ENCODE measurements at regions not wholly inside any gene's neighbourhood (a gene's known extent, or its start where the extent isn't known, plus 50 kb on each side); places are given as distances from the start of the nearest gene placed in this dataset.

GRCh38 chr20:60525397-60525796 lies 567.2 kb downstream of the CDH26 start:
- POLR2A ChIA-PET, result no interaction called here
- H3K27ac Mint-ChIP-seq, result no peak overlapping the region
- no peak for ATAC-seq (ENCODE audit: poor library complexity)
- CTCF ChIA-PET, result no interaction called here
- H3K27me3 ChIP-seq (ENCODE audit: control insufficient read depth in 1 of 2, insufficient read depth in 2 of 2, low read length in 2 of 2), result no peaks in the 10 kb centered on the region
- no peaks in the 10 kb centered on the region for H3K36me3 Mint-ChIP-seq (ENCODE audit: low read depth)
- no peaks in the 10 kb centered on the region for H3K4me1 ChIP-seq (ENCODE audit: insufficient read depth, low read length)
- intact Hi-C loops (cut with DNase I, micrococcal nuclease), result no loop called here
- peaks cover 6% of the 10 kb centered on the region for H3K27me3 Mint-ChIP-seq
- H3K36me3 ChIP-seq (ENCODE audit: insufficient read depth, low read length), result no peaks in the 10 kb centered on the region
- no peak for DNase-seq
- no peak overlapping the region for H3K4me3 Mint-ChIP-seq
- no peak overlapping the region for H3K27ac ChIP-seq (ENCODE audit: low read depth in 1 of 2, low read length in 2 of 2)
- no peaks in the 10 kb centered on the region for H3K4me1 Mint-ChIP-seq (ENCODE audit: low read depth)
- H3K4me3 ChIP-seq (ENCODE audit: low read length), result no peak overlapping the region
- no peaks in the 10 kb centered on the region for H3K9me3 ChIP-seq (ENCODE audit: control insufficient read depth in 1 of 2, insufficient read depth in 1 of 2, low read length in 2 of 2)
- H3K9me3 Mint-ChIP-seq, result peaks cover 2% of the 10 kb centered on the region
- TF ChIP-seq CTCF (IDR thresholded peaks at IDR 0.05), result no peak

- no peaks in the 10 kb centered on the region for H3K36me3 ChIP-seq (ENCODE audit: insufficient read depth, low read length)
- intact Hi-C loops (cut with DNase I, micrococcal nuclease), result no loop called here
- no peaks in the 10 kb centered on the region for H3K4me1 ChIP-seq (ENCODE audit: insufficient read depth, low read length)
- Mint-ChIP-seq H3K9me3 (peaks cover 2% of the 10 kb centered on the region), H3K4me3 (no peak overlapping the region), H3K36me3 (ENCODE audit: low read depth) (no peaks in the 10 kb centered on the region), H3K27ac (no peak overlapping the region), H3K4me1 (ENCODE audit: low read depth) (no peaks in the 10 kb centered on the region), H3K27me3 (peaks cover 6% of the 10 kb centered on the region)
- H3K9me3 ChIP-seq (ENCODE audit: control insufficient read depth in 1 of 2, insufficient read depth in 1 of 2, low read length in 2 of 2), result no peaks in the 10 kb centered on the region
- POLR2A ChIA-PET, result no interaction called here
- no peak overlapping the region for H3K4me3 ChIP-seq (ENCODE audit: low read length)
- CTCF ChIA-PET, result no interaction called here
- no peak overlapping the region for H3K27ac ChIP-seq (ENCODE audit: low read depth in 1 of 2, low read length in 2 of 2)
- no peaks in the 10 kb centered on the region for H3K27me3 ChIP-seq (ENCODE audit: control insufficient read depth in 1 of 2, insufficient read depth in 2 of 2, low read length in 2 of 2)
- DNase-seq (no peak), ATAC-seq (ENCODE audit: poor library complexity) (no peak)
- TF ChIP-seq CTCF (IDR thresholded peaks at IDR 0.05), result no peak
Measured at GRCh38 chr20:60527656-60528055, 569.4 kb downstream of the CDH26 start.

- Mint-ChIP-seq H3K4me3 (no peak overlapping the region), H3K9me3 (peaks cover 2% of the 10 kb centered on the region), H3K27me3 (peaks cover 6% of the 10 kb centered on the region), H3K36me3 (ENCODE audit: low read depth) (no peaks in the 10 kb centered on the region), H3K27ac (no peak overlapping the region), H3K4me1 (ENCODE audit: low read depth) (no peaks in the 10 kb centered on the region)
- H3K9me3 ChIP-seq (ENCODE audit: control insufficient read depth in 1 of 2, insufficient read depth in 1 of 2, low read length in 2 of 2), result no peaks in the 10 kb centered on the region
- H3K36me3 ChIP-seq (ENCODE audit: insufficient read depth, low read length), result no peaks in the 10 kb centered on the region
- POLR2A ChIA-PET, result no interaction called here
- no peak for DNase-seq
- H3K4me3 ChIP-seq (ENCODE audit: low read length), result no peak overlapping the region
- no peak overlapping the region for H3K27ac ChIP-seq (ENCODE audit: low read depth in 1 of 2, low read length in 2 of 2)
- TF ChIP-seq CTCF (IDR thresholded peaks at IDR 0.05), result no peak
- no peak for ATAC-seq (ENCODE audit: poor library complexity)
- intact Hi-C loops (cut with DNase I, micrococcal nuclease), result no loop called here
- H3K4me1 ChIP-seq (ENCODE audit: insufficient read depth, low read length), result no peaks in the 10 kb centered on the region
- CTCF ChIA-PET, result no interaction called here
- H3K27me3 ChIP-seq (ENCODE audit: control insufficient read depth in 1 of 2, insufficient read depth in 2 of 2, low read length in 2 of 2), result no peaks in the 10 kb centered on the region
Measured at GRCh38 chr20:60528141-60528540, 569.9 kb downstream of the CDH26 start.

All from CD4-positive, alpha-beta T cell (primary cell).